ENCODE measurements at regions not wholly inside any gene's neighbourhood (a gene's known extent, or its start where the extent isn't known, plus 50 kb on each side); places are given as distances from the start of the nearest gene placed in this dataset.

DNA sequence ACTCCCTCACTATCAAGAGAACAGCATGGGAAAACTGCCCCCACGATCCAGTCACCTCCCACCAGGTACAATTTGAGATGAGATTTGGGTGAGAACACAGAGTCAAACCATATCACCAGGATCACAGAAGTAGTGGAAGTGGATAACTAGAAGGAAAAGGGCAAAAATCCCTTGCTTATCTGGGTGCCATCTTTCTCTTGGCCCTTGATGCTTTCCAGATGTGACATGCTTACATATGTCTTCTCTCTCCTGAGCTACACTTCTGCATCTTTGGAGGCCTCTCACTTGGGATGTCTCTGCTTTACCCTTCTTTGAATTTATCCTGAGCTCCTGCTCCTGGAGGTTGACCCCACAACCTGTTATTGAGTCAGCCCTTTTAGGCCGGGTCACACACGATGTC, 57.6 kb upstream of the APOBEC4 start:
- no peak overlapping the region for H3K27ac ChIP-seq (ENCODE audit: low read length)
- H3K36me3 ChIP-seq (ENCODE audit: control insufficient read depth in 1 of 2, insufficient read depth in 2 of 2, low read length in 2 of 2) = no peaks in the 10 kb centered on the region
- no peaks in the 10 kb centered on the region for H3K4me1 ChIP-seq (ENCODE audit: control insufficient read depth in 1 of 2, insufficient read depth in 2 of 2, low read length in 2 of 2)
- no peaks in the 10 kb centered on the region for H3K27me3 ChIP-seq (ENCODE audit: low read depth, low read length)
- H3K9me3 ChIP-seq (ENCODE audit: control insufficient read depth in 1 of 2, low read length in 2 of 2) = no peaks in the 10 kb centered on the region
- H3K4me3 ChIP-seq (ENCODE audit: low read depth in 1 of 2, low read length in 2 of 2) = no peak overlapping the region

DNA sequence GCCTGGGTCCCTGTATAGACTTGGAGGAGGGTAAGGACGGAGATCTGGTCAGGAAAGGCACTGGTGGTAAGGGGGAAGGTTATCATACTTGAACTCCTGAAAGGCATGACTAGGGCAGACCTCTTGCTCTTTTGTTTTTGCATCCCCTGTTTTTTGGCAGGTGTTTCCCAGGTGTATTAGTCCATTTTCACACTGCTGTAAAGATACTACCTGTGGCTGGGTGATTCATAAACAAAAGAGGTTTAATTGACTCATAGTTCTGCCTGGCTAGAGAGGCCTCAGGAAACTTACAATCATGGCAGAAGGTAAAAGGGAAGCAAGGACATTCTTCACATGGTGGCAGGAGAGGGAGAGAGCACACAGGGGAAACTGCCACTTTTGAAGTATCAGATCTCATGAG, 57.2 kb upstream of the APOBEC4 start:
- Histone ChIP-seq H3K27me3 (ENCODE audit: low read depth, low read length) (no peaks in the 10 kb centered on the region), H3K4me1 (ENCODE audit: control insufficient read depth in 1 of 2, insufficient read depth in 2 of 2, low read length in 2 of 2) (no peaks in the 10 kb centered on the region), H3K36me3 (ENCODE audit: control insufficient read depth in 1 of 2, insufficient read depth in 2 of 2, low read length in 2 of 2) (no peaks in the 10 kb centered on the region), H3K9me3 (ENCODE audit: control insufficient read depth in 1 of 2, low read length in 2 of 2) (no peaks in the 10 kb centered on the region), H3K27ac (ENCODE audit: low read length) (no peak overlapping the region), H3K4me3 (ENCODE audit: low read depth in 1 of 2, low read length in 2 of 2) (no peak overlapping the region)

DNA sequence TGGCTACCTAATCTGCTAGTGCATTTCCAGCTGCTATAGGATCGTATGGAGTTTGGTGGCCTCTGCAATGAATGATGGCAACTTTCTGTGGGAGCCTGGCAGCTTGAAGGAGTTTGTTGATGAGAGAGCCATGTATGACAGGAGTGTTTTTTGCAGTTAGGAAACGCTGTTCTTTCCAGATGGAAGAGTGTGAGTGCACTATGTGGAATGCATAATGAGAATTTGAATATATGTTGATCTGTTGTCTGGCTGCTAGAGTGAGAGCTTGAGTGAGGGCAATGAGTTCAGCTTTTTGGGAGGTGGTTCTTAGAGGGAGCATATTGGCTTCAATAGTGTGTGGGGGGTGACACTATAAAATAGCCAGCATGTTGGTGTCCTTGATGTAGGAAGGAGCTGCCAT, 51.0 kb upstream of the APOBEC4 start:
- Histone ChIP-seq H3K4me1 (ENCODE audit: control insufficient read depth in 1 of 2, insufficient read depth in 2 of 2, low read length in 2 of 2) (no peaks in the 10 kb centered on the region), H3K36me3 (ENCODE audit: control insufficient read depth in 1 of 2, insufficient read depth in 2 of 2, low read length in 2 of 2) (no peaks in the 10 kb centered on the region), H3K4me3 (ENCODE audit: low read depth in 1 of 2, low read length in 2 of 2) (no peak overlapping the region), H3K27me3 (ENCODE audit: low read depth, low read length) (no peaks in the 10 kb centered on the region), H3K27ac (ENCODE audit: low read length) (no peak overlapping the region), H3K9me3 (ENCODE audit: control insufficient read depth in 1 of 2, low read length in 2 of 2) (no peaks in the 10 kb centered on the region)
